Fibroblast of lung (primary cell): ENCODE measurements at regions not wholly inside any gene's neighbourhood (a gene's known extent, or its start where the extent isn't known, plus 50 kb on each side); places are given as distances from the start of the nearest gene placed in this dataset.

Experiments
- EZH2 ChIP-seq: IDR thresholded peaks from 2 replicates; pipeline ENCODE4 v1.5.1; 2012; ENCODE audit warnings: low read length, control low read depth, mild to moderate bottlenecking; ENCODE audit errors: missing control alignments
- TF ChIP-seq, protein P1 (sequence below), 2 donors: IDR thresholded peaks in 1 of 2; conservative IDR thresholded peaks in 1 of 2; 1 replicate in 1 of 2; 2 replicates in 1 of 2; pipeline ENCODE4 v1.5.1; 2011 to 2012; ENCODE audit warnings: low read length in 2 of 2, control low read depth in 1 of 2, inconsistent platforms in 1 of 2, low read depth in 1 of 2, mild to moderate bottlenecking in 1 of 2

DNA sequence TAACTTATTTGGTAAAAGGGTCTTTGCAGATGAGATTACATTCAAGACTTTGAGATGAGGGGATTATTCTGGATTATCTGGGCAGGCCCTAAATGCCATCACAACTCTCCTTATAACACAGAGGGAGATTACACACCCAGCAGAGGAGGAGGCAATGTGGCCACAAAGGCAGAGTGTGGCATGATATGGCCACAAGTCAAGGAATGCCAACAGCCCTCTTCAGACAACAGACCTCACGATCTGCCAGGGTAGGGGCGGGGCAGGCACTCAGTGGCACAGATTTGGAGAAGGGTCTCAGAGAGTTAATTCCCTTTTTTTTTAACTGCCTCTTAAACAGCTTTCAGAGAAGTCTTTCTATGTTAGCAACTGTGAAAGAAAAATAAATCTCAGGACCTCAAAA, 96.9 kb downstream of the CYP26B1 start:
- TF ChIP-seq, protein P1, sequence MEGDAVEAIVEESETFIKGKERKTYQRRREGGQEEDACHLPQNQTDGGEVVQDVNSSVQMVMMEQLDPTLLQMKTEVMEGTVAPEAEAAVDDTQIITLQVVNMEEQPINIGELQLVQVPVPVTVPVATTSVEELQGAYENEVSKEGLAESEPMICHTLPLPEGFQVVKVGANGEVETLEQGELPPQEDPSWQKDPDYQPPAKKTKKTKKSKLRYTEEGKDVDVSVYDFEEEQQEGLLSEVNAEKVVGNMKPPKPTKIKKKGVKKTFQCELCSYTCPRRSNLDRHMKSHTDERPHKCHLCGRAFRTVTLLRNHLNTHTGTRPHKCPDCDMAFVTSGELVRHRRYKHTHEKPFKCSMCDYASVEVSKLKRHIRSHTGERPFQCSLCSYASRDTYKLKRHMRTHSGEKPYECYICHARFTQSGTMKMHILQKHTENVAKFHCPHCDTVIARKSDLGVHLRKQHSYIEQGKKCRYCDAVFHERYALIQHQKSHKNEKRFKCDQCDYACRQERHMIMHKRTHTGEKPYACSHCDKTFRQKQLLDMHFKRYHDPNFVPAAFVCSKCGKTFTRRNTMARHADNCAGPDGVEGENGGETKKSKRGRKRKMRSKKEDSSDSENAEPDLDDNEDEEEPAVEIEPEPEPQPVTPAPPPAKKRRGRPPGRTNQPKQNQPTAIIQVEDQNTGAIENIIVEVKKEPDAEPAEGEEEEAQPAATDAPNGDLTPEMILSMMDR (conservative IDR thresholded peaks at IDR 0.05 in 1 of 2, IDR thresholded peaks at IDR 0.05 in 1 of 2; ENCODE audit: low read depth in 1 of 2, low read length in 2 of 2) = no peak
- TF ChIP-seq EZH2 = no peak
